ENCODE measurements at regions not wholly inside any gene's neighbourhood (a gene's known extent, or its start where the extent isn't known, plus 50 kb on each side); places are given as distances from the start of the nearest gene placed in this dataset.

DNA sequence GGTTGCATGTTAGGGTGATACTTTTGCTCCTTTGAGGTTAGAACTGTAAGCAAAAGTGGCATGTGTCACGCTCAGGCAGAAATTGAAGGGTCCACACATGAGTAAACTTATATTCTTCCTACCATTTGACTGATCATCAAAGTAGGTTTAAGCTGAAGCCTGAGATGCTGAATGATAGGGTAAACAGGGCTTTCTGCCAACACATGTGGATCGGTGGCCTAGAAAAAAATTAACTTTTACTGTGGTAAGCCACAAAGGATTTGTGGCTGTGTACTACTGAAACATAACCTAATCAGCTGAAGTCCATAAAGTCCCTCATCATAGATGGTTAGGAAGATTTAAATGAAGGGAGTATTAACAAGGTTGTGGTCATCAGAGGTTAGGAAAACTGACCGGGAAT lies 1070.1 kb downstream of the STPG2 start:
- TF ChIP-seq ZSCAN29 (IDR thresholded peaks at IDR 0.05) (no peak), SMC3 (IDR thresholded peaks at IDR 0.05; ENCODE audit: borderline replicate concordance, low read length) (no peak), SRF (IDR thresholded peaks at IDR 0.05; ENCODE audit: low read depth in 2 of 2, low read length in 2 of 2) (no peak), EGR1 (IDR thresholded peaks at IDR 0.05; ENCODE audit: borderline replicate concordance in 1 of 2, low read depth in 2 of 2, low read length in 2 of 2) (no peak)
- TF ChIP-seq, protein P1, sequence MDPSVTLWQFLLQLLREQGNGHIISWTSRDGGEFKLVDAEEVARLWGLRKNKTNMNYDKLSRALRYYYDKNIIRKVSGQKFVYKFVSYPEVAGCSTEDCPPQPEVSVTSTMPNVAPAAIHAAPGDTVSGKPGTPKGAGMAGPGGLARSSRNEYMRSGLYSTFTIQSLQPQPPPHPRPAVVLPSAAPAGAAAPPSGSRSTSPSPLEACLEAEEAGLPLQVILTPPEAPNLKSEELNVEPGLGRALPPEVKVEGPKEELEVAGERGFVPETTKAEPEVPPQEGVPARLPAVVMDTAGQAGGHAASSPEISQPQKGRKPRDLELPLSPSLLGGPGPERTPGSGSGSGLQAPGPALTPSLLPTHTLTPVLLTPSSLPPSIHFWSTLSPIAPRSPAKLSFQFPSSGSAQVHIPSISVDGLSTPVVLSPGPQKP (IDR thresholded peaks at IDR 0.05; ENCODE audit: low read depth, low read length) = no peak
- TF ChIP-seq, protein P2, sequence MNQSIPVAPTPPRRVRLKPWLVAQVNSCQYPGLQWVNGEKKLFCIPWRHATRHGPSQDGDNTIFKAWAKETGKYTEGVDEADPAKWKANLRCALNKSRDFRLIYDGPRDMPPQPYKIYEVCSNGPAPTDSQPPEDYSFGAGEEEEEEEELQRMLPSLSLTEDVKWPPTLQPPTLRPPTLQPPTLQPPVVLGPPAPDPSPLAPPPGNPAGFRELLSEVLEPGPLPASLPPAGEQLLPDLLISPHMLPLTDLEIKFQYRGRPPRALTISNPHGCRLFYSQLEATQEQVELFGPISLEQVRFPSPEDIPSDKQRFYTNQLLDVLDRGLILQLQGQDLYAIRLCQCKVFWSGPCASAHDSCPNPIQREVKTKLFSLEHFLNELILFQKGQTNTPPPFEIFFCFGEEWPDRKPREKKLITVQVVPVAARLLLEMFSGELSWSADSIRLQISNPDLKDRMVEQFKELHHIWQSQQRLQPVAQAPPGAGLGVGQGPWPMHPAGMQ (IDR thresholded peaks at IDR 0.05; ENCODE audit: borderline replicate concordance) = no peak
- TF ChIP-seq, protein P3, sequence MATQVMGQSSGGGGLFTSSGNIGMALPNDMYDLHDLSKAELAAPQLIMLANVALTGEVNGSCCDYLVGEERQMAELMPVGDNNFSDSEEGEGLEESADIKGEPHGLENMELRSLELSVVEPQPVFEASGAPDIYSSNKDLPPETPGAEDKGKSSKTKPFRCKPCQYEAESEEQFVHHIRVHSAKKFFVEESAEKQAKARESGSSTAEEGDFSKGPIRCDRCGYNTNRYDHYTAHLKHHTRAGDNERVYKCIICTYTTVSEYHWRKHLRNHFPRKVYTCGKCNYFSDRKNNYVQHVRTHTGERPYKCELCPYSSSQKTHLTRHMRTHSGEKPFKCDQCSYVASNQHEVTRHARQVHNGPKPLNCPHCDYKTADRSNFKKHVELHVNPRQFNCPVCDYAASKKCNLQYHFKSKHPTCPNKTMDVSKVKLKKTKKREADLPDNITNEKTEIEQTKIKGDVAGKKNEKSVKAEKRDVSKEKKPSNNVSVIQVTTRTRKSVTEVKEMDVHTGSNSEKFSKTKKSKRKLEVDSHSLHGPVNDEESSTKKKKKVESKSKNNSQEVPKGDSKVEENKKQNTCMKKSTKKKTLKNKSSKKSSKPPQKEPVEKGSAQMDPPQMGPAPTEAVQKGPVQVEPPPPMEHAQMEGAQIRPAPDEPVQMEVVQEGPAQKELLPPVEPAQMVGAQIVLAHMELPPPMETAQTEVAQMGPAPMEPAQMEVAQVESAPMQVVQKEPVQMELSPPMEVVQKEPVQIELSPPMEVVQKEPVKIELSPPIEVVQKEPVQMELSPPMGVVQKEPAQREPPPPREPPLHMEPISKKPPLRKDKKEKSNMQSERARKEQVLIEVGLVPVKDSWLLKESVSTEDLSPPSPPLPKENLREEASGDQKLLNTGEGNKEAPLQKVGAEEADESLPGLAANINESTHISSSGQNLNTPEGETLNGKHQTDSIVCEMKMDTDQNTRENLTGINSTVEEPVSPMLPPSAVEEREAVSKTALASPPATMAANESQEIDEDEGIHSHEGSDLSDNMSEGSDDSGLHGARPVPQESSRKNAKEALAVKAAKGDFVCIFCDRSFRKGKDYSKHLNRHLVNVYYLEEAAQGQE (IDR thresholded peaks at IDR 0.05; ENCODE audit: low read depth, low read length) = no peak
- TF ChIP-seq, protein P4, sequence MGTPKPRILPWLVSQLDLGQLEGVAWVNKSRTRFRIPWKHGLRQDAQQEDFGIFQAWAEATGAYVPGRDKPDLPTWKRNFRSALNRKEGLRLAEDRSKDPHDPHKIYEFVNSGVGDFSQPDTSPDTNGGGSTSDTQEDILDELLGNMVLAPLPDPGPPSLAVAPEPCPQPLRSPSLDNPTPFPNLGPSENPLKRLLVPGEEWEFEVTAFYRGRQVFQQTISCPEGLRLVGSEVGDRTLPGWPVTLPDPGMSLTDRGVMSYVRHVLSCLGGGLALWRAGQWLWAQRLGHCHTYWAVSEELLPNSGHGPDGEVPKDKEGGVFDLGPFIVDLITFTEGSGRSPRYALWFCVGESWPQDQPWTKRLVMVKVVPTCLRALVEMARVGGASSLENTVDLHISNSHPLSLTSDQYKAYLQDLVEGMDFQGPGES (IDR thresholded peaks at IDR 0.05) = no peak

Measured in GM12878 (cell line).